ENCODE measurements at regions not wholly inside any gene's neighbourhood (a gene's known extent, or its start where the extent isn't known, plus 50 kb on each side); places are given as distances from the start of the nearest gene placed in this dataset.

- TF ChIP-seq JUND (IDR thresholded peaks at IDR 0.05) (no peak), CTCF (IDR thresholded peaks at IDR 0.05) (no peak), RAD21 (IDR thresholded peaks at IDR 0.05; ENCODE audit: low read length) (no peak), CHD2 (IDR thresholded peaks at IDR 0.05; ENCODE audit: low read length, partially characterized antibody) (no peak), PBX3 (IDR thresholded peaks at IDR 0.05) (no peak), RCOR1 (IDR thresholded peaks at IDR 0.05; ENCODE audit: low read length) (no peak), YY1 (IDR thresholded peaks at IDR 0.05; ENCODE audit: low read depth) (no peak)
- TF ChIP-seq, protein P1, sequence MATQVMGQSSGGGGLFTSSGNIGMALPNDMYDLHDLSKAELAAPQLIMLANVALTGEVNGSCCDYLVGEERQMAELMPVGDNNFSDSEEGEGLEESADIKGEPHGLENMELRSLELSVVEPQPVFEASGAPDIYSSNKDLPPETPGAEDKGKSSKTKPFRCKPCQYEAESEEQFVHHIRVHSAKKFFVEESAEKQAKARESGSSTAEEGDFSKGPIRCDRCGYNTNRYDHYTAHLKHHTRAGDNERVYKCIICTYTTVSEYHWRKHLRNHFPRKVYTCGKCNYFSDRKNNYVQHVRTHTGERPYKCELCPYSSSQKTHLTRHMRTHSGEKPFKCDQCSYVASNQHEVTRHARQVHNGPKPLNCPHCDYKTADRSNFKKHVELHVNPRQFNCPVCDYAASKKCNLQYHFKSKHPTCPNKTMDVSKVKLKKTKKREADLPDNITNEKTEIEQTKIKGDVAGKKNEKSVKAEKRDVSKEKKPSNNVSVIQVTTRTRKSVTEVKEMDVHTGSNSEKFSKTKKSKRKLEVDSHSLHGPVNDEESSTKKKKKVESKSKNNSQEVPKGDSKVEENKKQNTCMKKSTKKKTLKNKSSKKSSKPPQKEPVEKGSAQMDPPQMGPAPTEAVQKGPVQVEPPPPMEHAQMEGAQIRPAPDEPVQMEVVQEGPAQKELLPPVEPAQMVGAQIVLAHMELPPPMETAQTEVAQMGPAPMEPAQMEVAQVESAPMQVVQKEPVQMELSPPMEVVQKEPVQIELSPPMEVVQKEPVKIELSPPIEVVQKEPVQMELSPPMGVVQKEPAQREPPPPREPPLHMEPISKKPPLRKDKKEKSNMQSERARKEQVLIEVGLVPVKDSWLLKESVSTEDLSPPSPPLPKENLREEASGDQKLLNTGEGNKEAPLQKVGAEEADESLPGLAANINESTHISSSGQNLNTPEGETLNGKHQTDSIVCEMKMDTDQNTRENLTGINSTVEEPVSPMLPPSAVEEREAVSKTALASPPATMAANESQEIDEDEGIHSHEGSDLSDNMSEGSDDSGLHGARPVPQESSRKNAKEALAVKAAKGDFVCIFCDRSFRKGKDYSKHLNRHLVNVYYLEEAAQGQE (IDR thresholded peaks at IDR 0.05; ENCODE audit: low read depth, low read length), result no peak
- TF ChIP-seq, protein P2, sequence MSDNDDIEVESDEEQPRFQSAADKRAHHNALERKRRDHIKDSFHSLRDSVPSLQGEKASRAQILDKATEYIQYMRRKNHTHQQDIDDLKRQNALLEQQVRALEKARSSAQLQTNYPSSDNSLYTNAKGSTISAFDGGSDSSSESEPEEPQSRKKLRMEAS (IDR thresholded peaks at IDR 0.05; ENCODE audit: low read depth), result no peak
These were observed 133.9 kb upstream of the NEDD9 start for GRCh38 chr6:11366183-11366933.
